ENCODE measurements at regions not wholly inside any gene's neighbourhood (a gene's known extent, or its start where the extent isn't known, plus 50 kb on each side); places are given as distances from the start of the nearest gene placed in this dataset.

DNA sequence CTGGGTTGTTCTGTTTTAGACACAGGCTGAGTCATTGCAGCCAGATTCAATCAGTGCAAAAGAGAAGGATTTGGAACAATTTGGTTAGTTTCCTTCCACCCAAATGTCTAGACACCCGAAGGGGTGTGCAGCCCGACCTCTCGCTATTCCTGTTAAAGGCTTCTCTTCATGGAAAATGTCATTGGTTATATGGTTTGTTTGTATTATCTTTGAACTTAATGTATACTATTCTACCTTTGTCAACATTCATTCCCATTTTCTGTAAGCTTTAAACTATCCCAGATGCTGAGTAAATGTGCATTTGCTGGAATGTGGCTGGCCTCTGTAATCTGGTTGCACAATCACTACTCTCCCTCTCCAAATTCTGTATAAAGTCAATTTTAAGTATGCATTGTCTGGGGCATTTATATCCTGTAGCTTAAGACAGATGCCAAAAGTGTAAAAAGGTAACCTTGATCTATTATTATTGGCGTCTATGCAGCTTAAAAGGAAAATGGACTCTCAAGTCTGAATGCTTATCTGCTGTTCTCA, 80.4 kb upstream of the RND3 start:
- no peak for DNase-seq

DNA sequence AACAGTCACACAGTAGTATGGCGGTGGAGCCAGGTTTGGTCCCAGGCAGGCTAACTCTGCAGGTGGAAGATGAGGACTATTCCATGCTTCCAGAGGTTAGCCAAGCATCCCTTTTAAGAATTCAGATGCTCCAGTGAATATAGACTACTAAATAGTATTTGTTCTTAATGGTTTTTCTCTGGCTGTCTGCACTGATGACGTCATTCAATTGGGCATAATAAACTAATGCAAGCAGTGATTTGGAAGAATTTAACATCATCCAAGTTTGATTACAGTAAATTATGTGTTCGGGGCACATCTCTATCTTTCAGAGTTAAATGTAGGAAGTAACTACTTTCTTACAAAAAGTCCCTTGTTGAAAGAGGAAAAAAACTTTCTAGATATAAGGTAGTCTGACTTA, 78.8 kb upstream of the RND3 start:
- no peak for DNase-seq

DNA sequence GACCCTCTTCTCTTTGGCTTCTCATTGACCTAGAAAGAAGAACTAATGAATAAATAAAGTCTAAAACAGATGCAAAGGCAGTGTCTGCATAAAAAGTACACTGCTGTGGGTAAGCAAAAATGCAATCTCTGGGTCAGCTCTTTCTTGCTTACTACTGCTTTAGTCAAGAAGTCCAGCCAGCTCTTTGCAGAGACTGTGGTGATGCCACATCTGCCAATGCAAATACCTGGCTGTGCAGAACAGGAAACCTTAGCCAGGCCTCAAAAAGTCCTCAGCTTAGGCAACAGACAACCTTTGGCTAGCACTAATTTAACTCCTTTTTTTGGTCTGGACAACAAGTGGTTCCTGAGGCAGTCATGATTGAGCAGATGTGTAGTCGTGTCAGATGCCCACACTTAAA, 73.6 kb upstream of the RND3 start:
- DNase-seq, result no peak

DNA sequence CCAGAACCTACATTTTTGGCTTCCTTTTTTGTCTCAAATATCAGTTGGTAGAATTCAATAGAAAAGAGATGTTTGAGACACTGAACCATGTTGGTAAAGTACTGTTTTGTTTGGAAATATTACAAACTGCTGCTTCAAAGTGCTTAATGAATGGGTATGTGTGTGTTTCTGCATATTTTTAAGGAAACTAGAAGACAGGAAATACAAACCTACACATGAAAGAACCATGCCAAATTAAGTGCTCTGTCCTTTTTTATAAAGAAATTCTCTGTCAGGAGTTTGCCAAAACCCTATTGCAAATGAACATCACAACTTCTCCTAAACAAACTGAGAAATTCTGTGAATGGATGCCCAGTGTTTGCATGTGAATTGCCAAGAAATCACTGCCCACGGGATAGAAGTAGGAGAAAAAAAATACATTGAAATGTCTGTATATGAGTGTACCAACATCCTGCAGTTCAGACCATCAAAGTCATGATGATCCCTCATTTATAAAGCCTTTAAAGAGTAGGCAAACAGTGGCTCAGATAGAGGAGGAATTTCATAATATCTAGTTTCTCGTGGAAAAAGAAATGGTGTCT, 69.6 kb upstream of the RND3 start:
- DNase-seq, result no peak

DNA sequence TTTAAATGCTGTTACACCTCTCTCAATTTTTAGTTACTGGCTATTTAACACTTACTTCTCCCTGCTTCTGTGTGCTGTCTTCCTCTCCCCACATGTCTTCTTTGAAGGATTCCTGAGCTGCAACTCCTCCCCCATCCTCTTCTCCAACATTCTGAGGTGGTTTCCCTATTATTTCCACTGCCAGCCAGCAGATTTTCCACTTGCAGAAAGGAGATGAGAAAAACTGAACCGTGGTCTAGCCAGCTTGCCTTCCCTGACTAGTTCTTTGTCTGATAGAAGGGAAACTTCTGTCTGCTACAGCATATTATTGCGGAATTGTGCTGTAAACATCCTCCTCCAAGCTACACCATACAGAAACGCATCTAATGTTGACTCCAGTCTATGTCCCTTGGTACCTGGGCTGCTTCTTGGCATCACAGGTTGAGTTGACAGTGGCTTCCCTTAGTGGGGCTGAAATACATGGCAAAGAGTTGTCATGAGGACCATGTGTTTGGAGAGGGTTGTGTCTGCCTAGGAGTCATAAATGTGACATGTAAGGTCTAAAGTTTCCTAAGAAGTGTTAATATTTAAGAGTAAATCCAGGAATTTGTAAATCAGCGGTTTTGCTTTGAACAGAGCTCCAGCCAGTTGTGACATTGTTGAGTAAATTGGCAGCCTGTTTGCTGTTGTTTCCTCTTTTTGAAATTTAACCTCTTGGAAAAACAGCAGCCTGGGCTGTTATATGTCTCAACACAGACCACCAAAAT, 68.3 kb upstream of the RND3 start:
- DNase-seq, result no peak

DNA sequence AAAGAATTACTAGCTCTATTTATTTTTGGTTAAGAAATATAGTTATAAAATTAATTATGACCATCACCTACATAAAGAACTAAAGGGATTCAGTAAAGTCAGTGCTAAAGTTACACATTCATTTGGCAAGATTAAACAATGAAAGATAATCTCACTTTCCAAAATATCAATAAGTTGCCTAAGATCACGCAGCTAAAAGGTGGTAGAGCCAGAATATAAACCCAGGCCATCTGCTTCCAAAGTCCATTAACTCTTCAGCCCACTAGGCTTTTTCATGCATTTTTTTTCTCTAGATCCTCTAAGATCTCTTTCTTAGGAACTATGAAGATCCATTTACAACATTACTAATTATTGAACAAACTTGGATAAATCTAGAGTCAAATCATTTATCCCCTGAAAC, 66.6 kb upstream of the RND3 start:
- DNase-seq, result no peak

DNA sequence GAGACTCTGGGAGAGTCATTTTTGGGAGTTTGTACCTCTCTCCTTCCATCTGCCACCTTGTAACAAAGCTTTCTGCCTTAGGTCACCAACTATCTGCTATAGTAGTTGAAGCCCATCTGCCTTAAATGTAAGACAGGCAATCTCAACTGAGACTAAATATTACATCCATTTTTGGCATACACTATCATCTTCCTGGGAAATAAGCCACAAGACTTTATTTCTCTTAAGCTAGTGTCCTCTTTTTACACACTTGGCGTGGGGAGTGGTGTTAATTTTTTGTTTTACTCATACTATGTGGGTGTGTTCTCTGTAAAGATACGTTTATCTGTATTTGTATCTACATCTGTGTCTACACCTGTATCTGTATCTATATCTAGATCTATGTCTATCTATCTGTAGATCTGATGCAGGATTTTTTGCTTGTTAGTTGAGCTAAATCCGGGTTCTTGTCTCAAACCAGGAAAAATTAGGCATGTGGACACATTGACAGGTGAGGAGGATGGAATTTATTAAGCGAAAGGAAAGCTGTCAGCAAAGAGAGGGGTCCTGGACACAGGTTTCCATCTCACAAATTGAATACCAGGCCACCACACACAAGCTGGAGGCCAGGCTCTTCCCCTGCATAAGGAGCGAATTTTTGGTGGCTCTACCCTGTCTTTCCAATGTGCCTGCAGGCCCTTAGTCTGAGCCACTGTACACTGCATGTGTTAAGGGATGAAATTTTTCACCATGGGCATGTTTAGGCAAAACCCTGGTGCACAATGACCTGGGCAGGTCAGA, 64.8 kb upstream of the RND3 start:
- DNase-seq, result no peak

DNA sequence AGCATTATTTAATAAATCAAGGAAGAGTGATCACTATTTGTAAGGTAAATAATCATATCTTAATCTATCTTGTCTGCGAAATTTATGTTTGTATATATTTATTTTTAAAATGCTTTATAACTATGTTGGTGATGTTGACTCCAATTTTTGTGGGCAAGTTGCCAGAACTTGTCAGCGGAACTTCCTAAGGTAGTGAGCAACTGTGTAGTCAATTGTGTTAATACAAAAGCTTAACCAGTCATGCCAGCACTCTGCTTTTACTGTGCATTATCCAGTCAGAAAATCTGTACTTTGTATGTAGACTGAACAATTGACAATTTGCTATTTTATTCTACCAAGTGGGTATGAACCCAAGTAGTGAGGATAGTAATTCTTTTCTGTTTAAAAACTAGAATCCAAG, 61.9 kb upstream of the RND3 start:
- DNase-seq, result no peak

DNA sequence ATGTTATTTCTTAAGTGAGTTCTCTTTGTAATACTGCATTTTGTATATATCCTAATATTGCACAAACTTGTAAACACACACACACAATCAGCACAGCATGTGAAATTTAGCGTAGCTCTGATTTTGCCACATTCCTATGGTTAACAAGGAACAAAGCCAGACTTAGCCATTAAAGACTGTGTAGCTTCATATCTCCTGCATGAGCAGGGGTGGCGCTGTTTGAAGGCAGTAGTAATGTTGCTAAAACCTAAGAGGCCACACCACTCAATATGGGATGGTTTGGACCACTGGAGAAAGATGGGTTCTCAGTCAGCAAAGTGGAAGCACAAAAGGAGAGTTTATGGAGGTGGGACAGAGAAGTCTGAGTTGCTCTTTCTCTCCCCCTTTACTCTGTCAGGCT, 61.1 kb upstream of the RND3 start:
- no peak for DNase-seq

DNA sequence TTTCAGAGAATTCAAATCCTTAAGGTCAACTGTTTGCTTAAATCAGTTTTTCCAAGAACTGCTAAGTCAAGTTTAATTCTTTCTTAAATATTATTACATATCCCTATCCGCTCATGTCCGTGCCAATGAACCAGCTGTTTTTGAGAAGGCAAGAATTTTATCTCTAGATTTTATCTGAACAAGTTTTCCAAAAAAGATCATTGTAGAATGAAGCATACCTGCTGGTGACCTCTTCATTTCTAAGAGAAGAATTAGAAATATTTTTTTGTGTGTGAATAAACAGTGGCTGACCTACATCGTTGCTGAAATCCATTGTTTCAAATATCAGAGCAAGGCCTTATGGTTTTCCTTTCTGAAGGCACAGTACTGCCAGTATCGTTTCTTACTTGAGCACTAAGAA, 58.4 kb upstream of the RND3 start:
- DNase-seq, result no peak

DNA sequence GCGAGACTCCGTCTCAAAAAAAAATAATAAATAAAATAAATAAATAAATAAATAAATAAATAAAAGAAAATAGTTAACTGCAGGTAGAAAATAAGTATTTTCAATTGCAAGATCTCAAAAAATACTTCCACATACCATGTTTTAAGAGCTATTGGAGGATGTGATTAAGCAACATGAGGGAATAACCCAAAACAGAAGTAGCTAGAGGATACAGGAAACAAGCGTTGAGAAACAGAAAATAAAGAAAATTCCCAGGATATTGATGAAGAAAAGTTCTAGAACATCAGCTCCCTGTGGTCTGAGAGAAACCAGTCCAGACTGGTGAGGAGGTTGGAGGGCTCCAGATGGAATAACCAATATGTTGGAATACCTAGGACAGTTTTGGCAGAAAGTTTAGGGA, 57.3 kb upstream of the RND3 start:
- no peak for DNase-seq

DNA sequence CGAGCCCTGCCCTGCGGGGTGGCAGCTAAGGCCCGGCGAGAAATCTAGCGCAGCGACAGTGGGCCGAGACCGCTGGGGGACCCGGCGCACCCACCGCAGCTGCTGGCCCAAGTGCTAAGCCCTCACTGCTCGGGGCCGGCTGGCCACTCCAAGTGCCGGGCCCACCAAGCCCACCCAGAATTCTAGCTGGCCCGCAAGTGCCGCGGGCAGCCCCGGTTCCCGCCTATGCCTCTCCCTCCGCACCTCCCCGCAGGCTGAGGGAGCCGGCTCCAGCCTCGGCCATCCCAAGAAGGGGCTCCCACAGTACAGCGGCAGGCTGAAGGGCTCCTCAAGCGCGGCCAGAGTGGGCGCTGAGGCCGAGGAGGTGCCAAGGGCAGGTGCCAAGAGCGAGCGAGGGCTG, 55.2 kb upstream of the RND3 start:
- DNase-seq, result no peak

DNA sequence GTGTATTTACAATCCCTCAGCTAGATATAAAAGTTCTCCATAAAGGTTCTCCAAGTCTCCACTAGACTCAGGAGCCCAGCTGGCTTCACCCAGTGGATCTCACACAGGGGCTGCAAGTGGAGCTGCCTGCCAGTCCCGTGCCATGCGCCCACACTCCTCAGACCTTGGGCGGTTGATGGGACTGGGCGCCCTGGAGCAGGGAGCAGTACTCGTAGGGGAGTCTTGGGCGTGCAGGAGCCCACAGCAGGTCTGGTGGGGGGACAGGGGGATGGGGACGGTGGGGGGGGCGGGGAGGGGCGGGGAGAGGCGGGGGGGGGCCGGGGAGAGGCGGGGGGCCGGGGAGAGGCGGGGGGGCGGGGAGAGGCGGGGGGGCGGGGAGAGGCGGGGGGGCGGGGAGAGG, 54.7 kb upstream of the RND3 start:
- no peak for DNase-seq

DNA sequence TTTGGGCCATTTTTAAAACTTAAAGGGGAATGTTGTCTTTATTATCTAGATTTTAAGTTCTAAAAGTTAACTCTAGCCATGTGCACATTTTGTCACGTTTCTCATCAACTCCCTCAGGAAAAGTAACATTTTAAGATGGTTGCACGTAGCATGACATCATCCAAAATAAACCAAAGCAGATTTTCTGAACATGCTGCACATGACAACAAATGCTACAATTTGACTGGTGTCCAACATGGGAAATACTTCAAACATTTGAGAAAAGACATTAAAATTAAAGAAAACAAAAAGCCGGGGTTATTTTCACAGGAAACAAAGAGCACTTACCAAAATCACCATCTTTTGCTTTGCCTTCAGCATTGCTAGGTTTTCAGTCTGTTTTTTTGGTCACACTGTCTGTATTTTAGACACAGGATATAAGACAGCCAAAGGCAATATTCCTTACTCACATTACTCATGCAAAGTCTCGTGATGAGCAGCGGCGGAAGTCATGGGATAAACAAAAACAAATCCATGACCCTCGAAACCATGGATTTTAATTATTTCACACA, 51.3 kb upstream of the RND3 start:
- no peak for DNase-seq

Measured in NCI-H526 treated with DMSO at 0.1 percent for 48 hours (cell line).